ENCODE measurements at regions not wholly inside any gene's neighbourhood (a gene's known extent, or its start where the extent isn't known, plus 50 kb on each side); places are given as distances from the start of the nearest gene placed in this dataset.

- no peak for TF ChIP-seq CTCF (IDR thresholded peaks at IDR 0.05)
- TF ChIP-seq ZFX (IDR thresholded peaks at IDR 0.05; ENCODE audit: borderline replicate concordance) = no peak
- H3K27ac ChIP-seq = no peak overlapping the region
Measured at GRCh38 chr2:65868177-65868576, 435.8 kb upstream of the SPRED2 start.

GRCh38 chr2:65867446-65867845 lies 435.0 kb upstream of the SPRED2 start:
- TF ChIP-seq CTCF (IDR thresholded peaks at IDR 0.05) (no peak), ZFX (IDR thresholded peaks at IDR 0.05; ENCODE audit: borderline replicate concordance) (no peak)
- H3K27ac ChIP-seq = no peak overlapping the region

- H3K27ac ChIP-seq = no peak overlapping the region
- TF ChIP-seq CTCF (IDR thresholded peaks at IDR 0.05) (no peak), ZFX (IDR thresholded peaks at IDR 0.05; ENCODE audit: borderline replicate concordance) (no peak)
Measured at GRCh38 chr2:65866148-65866547, 433.7 kb upstream of the SPRED2 start.

GRCh38 chr2:65864619-65865018 lies 432.2 kb upstream of the SPRED2 start:
- TF ChIP-seq CTCF (IDR thresholded peaks at IDR 0.05) (no peak), ZFX (IDR thresholded peaks at IDR 0.05; ENCODE audit: borderline replicate concordance) (no peak)
- H3K27ac ChIP-seq = no peak overlapping the region

- H3K27ac ChIP-seq = no peak overlapping the region
- no peak for TF ChIP-seq CTCF (IDR thresholded peaks at IDR 0.05)
- TF ChIP-seq ZFX (IDR thresholded peaks at IDR 0.05; ENCODE audit: borderline replicate concordance) = no peak
Measured at GRCh38 chr2:65863713-65864112, 431.3 kb upstream of the SPRED2 start.

- TF ChIP-seq ZFX (IDR thresholded peaks at IDR 0.05; ENCODE audit: borderline replicate concordance) (no peak), CTCF (IDR thresholded peaks at IDR 0.05) (no peak)
- no peak overlapping the region for H3K27ac ChIP-seq
Measured at GRCh38 chr2:65856928-65857327, 424.5 kb upstream of the SPRED2 start.

- H3K27ac ChIP-seq = no peak overlapping the region
- TF ChIP-seq CTCF (IDR thresholded peaks at IDR 0.05) (no peak), ZFX (IDR thresholded peaks at IDR 0.05; ENCODE audit: borderline replicate concordance) (no peak)
Measured at GRCh38 chr2:65856423-65856822, 424.0 kb upstream of the SPRED2 start.
